RWPE2 (cell line): ENCODE measurements at regions not wholly inside any gene's neighbourhood (a gene's known extent, or its start where the extent isn't known, plus 50 kb on each side); places are given as distances from the start of the nearest gene placed in this dataset.
A peak's percentile ranks its signal among the peaks of the same experiment; 100 is the strongest.

Experiments
- ATAC-seq: fragments of 200-7000 bp; cut with Tn5 transposase; 3 replicates; pipeline ENCODE4 v1.9.1; 2021; ENCODE audit warnings: low read depth
- DNase-seq: peaks from one replicate; pipeline ENCODE4 v3.0.0-alpha.2; 2020; ENCODE audit warnings: low spot score
- H3K27ac ChIP-seq: fragments of 450-650 bp; 2 replicates; pipeline ENCODE4 v1.5.1; 2017; ENCODE audit warnings: mild to moderate bottlenecking; ENCODE audit not compliant: poor library complexity, severe bottlenecking
- H3K27me3 ChIP-seq: fragments of 250-450 bp; sonication (Bioruptor Pico); 2 replicates; pipeline ENCODE4 v1.5.1; 2021; ENCODE audit warnings: mild to moderate bottlenecking, moderate library complexity; ENCODE audit not compliant: insufficient read depth, poor library complexity, severe bottlenecking
- H3K36me3 ChIP-seq: fragments of 250-450 bp; sonication (Bioruptor Pico); 2 replicates; pipeline ENCODE4 v1.5.1; 2020; ENCODE audit warnings: low read depth, mild to moderate bottlenecking, moderate library complexity
- H3K4me1 ChIP-seq: fragments of 250-450 bp; sonication (Bioruptor Pico); 2 replicates; pipeline ENCODE4 v1.5.1; 2021; ENCODE audit warnings: mild to moderate bottlenecking, moderate library complexity; ENCODE audit not compliant: insufficient read depth, poor library complexity, severe bottlenecking
- H3K4me3 ChIP-seq: fragments of 250-450 bp; sonication (Bioruptor Pico); 2 replicates; pipeline ENCODE4 v1.5.1; 2021; ENCODE audit warnings: mild to moderate bottlenecking, moderate library complexity; ENCODE audit not compliant: severe bottlenecking
- H3K9me3 ChIP-seq: fragments of 250-450 bp; sonication (Bioruptor Pico); 2 replicates; pipeline ENCODE4 v1.5.1; 2021; ENCODE audit warnings: mild to moderate bottlenecking, moderate library complexity; ENCODE audit not compliant: severe bottlenecking
- TF ChIP-seq, protein P1 (sequence below): fragments of 450-650 bp; IDR thresholded peaks from one replicate; pipeline ENCODE4 v1.5.1; 2017; ENCODE audit warnings: mild to moderate bottlenecking, moderate library complexity; ENCODE audit not compliant: poor library complexity, severe bottlenecking

GRCh38 chrX:26851981-26852380 is 611.2 kb downstream of the PPP4R3C start:
- Histone ChIP-seq H3K9me3 (no peaks in the 10 kb centered on the region), H3K27ac (no peak overlapping the region), H3K4me1 (no peaks in the 10 kb centered on the region), H3K36me3 (no peaks in the 10 kb centered on the region), H3K27me3 (no peaks in the 10 kb centered on the region), H3K4me3 (no peak overlapping the region)
- TF ChIP-seq, protein P1, sequence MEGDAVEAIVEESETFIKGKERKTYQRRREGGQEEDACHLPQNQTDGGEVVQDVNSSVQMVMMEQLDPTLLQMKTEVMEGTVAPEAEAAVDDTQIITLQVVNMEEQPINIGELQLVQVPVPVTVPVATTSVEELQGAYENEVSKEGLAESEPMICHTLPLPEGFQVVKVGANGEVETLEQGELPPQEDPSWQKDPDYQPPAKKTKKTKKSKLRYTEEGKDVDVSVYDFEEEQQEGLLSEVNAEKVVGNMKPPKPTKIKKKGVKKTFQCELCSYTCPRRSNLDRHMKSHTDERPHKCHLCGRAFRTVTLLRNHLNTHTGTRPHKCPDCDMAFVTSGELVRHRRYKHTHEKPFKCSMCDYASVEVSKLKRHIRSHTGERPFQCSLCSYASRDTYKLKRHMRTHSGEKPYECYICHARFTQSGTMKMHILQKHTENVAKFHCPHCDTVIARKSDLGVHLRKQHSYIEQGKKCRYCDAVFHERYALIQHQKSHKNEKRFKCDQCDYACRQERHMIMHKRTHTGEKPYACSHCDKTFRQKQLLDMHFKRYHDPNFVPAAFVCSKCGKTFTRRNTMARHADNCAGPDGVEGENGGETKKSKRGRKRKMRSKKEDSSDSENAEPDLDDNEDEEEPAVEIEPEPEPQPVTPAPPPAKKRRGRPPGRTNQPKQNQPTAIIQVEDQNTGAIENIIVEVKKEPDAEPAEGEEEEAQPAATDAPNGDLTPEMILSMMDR, result peak; percentile 37
- ATAC-seq (peak; percentile 58; the same call in 1 of the 3 replicates), DNase-seq (no peak)

DNA sequence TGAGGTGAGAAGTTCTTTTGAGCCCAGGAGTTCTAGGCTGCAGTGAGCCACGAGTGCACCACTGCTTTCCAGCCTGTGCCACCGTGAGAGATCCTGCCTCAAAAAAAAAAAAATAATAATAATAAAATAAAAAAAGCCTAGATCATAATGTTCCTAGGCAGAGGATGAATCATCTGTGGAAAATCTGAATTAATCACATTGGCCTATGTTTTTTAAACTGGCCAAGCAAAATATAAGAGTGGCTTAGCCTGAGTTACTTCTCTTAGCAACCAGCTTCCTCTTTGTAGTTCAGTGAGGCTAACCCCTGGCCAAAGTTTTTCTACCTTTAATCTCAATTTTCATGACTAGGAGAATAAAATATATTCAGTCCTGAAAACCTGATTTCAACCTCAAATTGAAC is 614.6 kb downstream of the PPP4R3C start:
- H3K27ac ChIP-seq, result no peak overlapping the region
- H3K4me3 ChIP-seq, result no peak overlapping the region
- no peaks in the 10 kb centered on the region for H3K27me3 ChIP-seq
- H3K36me3 ChIP-seq, result no peaks in the 10 kb centered on the region
- TF ChIP-seq, protein P1, result no peak
- ATAC-seq (no peak), DNase-seq (no peak)
- H3K4me1 ChIP-seq, result no peaks in the 10 kb centered on the region
- no peaks in the 10 kb centered on the region for H3K9me3 ChIP-seq

- Histone ChIP-seq H3K4me3 (no peak overlapping the region), H3K9me3 (no peaks in the 10 kb centered on the region), H3K27ac (no peak overlapping the region), H3K4me1 (no peaks in the 10 kb centered on the region), H3K27me3 (no peaks in the 10 kb centered on the region), H3K36me3 (no peaks in the 10 kb centered on the region)
- no peak for DNase-seq
- TF ChIP-seq, protein P1, result no peak
- no peak for ATAC-seq
These were observed 618.1 kb downstream of the PPP4R3C start for GRCh38 chrX:26845056-26845455.

- Histone ChIP-seq H3K4me3 (no peak overlapping the region), H3K36me3 (no peaks in the 10 kb centered on the region), H3K4me1 (no peaks in the 10 kb centered on the region), H3K27me3 (no peaks in the 10 kb centered on the region), H3K9me3 (no peaks in the 10 kb centered on the region), H3K27ac (no peak overlapping the region)
- DNase-seq, result no peak
- TF ChIP-seq, protein P1, result no peak
- no peak for ATAC-seq
These were observed 606.5 kb downstream of the MAGEB5 start for GRCh38 chrX:26822448-26822847.

GRCh38 chrX:26789751-26790150 is 573.8 kb downstream of the MAGEB5 start:
- Histone ChIP-seq H3K4me3 (no peak overlapping the region), H3K27me3 (no peaks in the 10 kb centered on the region), H3K4me1 (no peaks in the 10 kb centered on the region), H3K36me3 (no peaks in the 10 kb centered on the region), H3K9me3 (no peaks in the 10 kb centered on the region), H3K27ac (no peak overlapping the region)
- ATAC-seq (no peak), DNase-seq (no peak)
- TF ChIP-seq, protein P1, result no peak
